Smooth muscle cell (in vitro differentiated cells): ENCODE measurements at regions not wholly inside any gene's neighbourhood (a gene's known extent, or its start where the extent isn't known, plus 50 kb on each side); places are given as distances from the start of the nearest gene placed in this dataset.

Source experiments
- DNase-seq: peaks from one replicate; lab custom pipeline; 2025; ENCODE audit not compliant: unreplicated experiment; lab: John Stamatoyannopoulos, UW
- H2AFZ ChIP-seq: fragments of 200-600 bp; sonication (generic); 2 replicates; pipeline ENCODE4 v1.6.0; 2016; ENCODE audit warnings: antibody characterized with exemption, low read depth, mild to moderate bottlenecking
- H3F3A ChIP-seq: fragments of 200-600 bp; sonication (generic); 2 replicates; pipeline ENCODE4 v1.6.0; 2017; ENCODE audit warnings: antibody characterized with exemption, low read depth
- H3K27ac ChIP-seq: fragments of 200-600 bp; sonication (generic); 2 replicates; pipeline ENCODE4 v1.5.1; 2016; ENCODE audit warnings: low read depth, mild to moderate bottlenecking
- H3K27me3 ChIP-seq: fragments of 200-600 bp; sonication (generic); 2 replicates; pipeline ENCODE4 v1.6.1; 2016; ENCODE audit warnings: low read depth, mild to moderate bottlenecking
- H3K36me3 ChIP-seq: fragments of 200-600 bp; sonication (generic); 2 replicates; pipeline ENCODE4 v1.5.1; 2016; ENCODE audit warnings: low read depth
- H3K4me1 ChIP-seq: fragments of 200-600 bp; sonication (generic); 2 replicates; pipeline ENCODE4 v1.5.1; 2016; ENCODE audit warnings: low read depth
- H3K4me2 ChIP-seq: fragments of 200-600 bp; sonication (generic); 2 replicates; pipeline ENCODE4 v1.6.0; 2016; ENCODE audit warnings: mild to moderate bottlenecking
- H3K4me3 ChIP-seq: fragments of 200-600 bp; sonication (generic); 2 replicates; pipeline ENCODE4 v1.5.1; 2016; ENCODE audit warnings: mild to moderate bottlenecking
- H3K79me2 ChIP-seq: fragments of 200-600 bp; sonication (generic); 2 replicates; pipeline ENCODE4 v1.6.0; 2016; ENCODE audit warnings: low read depth, mild to moderate bottlenecking
- H3K9ac ChIP-seq: fragments of 200-600 bp; sonication (generic); 2 replicates; pipeline ENCODE4 v1.6.0; 2016; ENCODE audit warnings: low read depth
- H3K9me3 ChIP-seq: fragments of 200-600 bp; sonication (generic); replicated peaks from 2 replicates; pipeline ENCODE4 v1.5.1; 2016; ENCODE audit warnings: low read depth
- H4K20me1 ChIP-seq: fragments of 200-600 bp; sonication (generic); 2 replicates; pipeline ENCODE4 v1.6.0; 2016; ENCODE audit warnings: low read depth
- WGBS: methylation state at CpG from one replicate; pipeline ENCODE4 v1.1.7; 2016; ENCODE audit warnings: low lambda C conversion rate; 5-methylcytosine and 5-hydroxymethylcytosine counted together
- TF ChIP-seq, protein P1 (sequence below): fragments of 200-600 bp; sonication (generic); IDR thresholded peaks from 2 replicates; pipeline ENCODE4 v1.5.1; 2017; ENCODE audit warnings: borderline replicate concordance, mild to moderate bottlenecking, antibody characterized with exemption; ENCODE audit not compliant: insufficient read depth, poor library complexity, severe bottlenecking

DNA sequence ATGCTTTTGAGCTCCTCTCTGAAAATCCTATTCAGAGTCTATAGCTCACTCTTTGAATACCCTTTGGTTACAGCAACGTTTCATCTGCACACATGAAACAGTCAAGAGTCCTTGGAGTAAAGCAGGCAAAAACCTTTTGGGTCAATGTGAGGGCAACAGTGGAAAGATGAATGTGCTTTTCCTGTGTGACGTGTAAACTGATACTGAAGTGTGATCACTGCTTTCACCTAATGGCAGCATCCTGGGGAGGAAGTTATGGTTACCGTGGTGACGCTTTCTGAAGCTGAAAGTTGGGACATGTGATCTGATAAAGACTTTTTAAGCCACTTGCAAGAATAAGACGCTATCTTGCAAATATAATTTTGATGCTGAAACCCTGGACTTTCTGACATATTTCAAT is 160.0 kb downstream of the SEC16B start:
- H3K9ac ChIP-seq, result no peak overlapping the region
- H3K27me3 ChIP-seq, result no peaks in the 10 kb centered on the region
- H3K4me1 ChIP-seq, result no peaks in the 10 kb centered on the region
- H3F3A ChIP-seq, result no peaks in the 10 kb centered on the region
- 89% methylated on average over 5 of the region's 5 CpGs for WGBS
- H3K4me2 ChIP-seq, result no peak overlapping the region
- H3K79me2 ChIP-seq, result no peaks in the 10 kb centered on the region
- H3K27ac ChIP-seq, result no peak overlapping the region
- DNase-seq, result no peak
- no peak overlapping the region for H3K4me3 ChIP-seq
- H2AFZ ChIP-seq, result no peak overlapping the region
- H3K9me3 ChIP-seq, result no peaks in the 10 kb centered on the region
- H4K20me1 ChIP-seq, result no peaks in the 10 kb centered on the region
- TF ChIP-seq, protein P1, sequence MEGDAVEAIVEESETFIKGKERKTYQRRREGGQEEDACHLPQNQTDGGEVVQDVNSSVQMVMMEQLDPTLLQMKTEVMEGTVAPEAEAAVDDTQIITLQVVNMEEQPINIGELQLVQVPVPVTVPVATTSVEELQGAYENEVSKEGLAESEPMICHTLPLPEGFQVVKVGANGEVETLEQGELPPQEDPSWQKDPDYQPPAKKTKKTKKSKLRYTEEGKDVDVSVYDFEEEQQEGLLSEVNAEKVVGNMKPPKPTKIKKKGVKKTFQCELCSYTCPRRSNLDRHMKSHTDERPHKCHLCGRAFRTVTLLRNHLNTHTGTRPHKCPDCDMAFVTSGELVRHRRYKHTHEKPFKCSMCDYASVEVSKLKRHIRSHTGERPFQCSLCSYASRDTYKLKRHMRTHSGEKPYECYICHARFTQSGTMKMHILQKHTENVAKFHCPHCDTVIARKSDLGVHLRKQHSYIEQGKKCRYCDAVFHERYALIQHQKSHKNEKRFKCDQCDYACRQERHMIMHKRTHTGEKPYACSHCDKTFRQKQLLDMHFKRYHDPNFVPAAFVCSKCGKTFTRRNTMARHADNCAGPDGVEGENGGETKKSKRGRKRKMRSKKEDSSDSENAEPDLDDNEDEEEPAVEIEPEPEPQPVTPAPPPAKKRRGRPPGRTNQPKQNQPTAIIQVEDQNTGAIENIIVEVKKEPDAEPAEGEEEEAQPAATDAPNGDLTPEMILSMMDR, result no peak
- H3K36me3 ChIP-seq, result no peaks in the 10 kb centered on the region

DNA sequence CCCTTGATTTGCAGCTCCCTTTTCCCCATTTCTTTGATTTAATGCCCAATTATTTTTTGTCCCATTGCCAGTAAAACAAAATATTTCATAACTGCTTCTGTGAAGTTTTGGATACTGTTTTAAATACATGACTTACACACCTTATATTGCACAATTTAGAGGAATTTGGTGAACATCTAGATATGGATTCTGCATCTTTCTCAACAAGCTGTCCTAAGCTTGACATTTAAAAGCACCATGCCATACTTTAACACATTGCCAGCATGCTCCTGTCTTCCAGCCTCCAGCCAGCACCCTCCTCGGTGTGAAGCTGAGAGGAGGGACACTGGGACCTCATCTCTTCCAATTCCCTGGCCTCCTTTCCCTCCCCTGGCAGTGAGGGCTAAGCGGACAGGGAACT is 167.6 kb downstream of the SEC16B start:
- Histone ChIP-seq H3K9ac (no peak overlapping the region), H3F3A (no peaks in the 10 kb centered on the region), H3K79me2 (no peaks in the 10 kb centered on the region), H3K4me2 (no peak overlapping the region), H4K20me1 (no peaks in the 10 kb centered on the region), H3K27ac (no peak overlapping the region), H3K4me3 (no peak overlapping the region), H3K27me3 (peaks cover 13% of the 10 kb centered on the region), H2AFZ (no peak overlapping the region), H3K4me1 (peaks cover 3% of the 10 kb centered on the region), H3K36me3 (no peaks in the 10 kb centered on the region), H3K9me3 (no peaks in the 10 kb centered on the region)
- WGBS, result 71% methylated on average over 2 of the region's 2 CpGs
- TF ChIP-seq, protein P1, result no peak
- no peak for DNase-seq

DNA sequence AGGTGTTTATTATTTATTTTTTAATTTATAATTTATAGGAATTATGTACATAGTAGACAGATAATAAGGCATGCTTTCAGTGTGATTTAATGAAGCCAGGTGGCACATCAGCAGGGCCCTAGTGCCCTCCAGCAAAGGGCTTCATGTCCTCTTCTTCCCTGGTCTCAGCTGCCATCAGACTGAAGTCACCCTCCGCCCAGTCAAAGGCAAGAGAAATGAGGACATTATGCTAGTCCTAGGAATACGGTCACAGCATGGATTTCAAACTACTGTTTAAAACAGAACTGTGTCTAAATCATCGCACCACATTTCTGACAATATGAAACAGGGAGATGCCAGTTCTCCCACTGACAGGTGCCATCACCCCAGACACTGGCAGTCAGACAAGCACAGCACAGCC is 168.1 kb downstream of the SEC16B start:
- Histone ChIP-seq H3K36me3 (no peaks in the 10 kb centered on the region), H3K9ac (no peak overlapping the region), H3K27me3 (peaks cover 13% of the 10 kb centered on the region), H3K4me1 (peaks cover 3% of the 10 kb centered on the region), H2AFZ (no peak overlapping the region), H3K9me3 (no peaks in the 10 kb centered on the region), H3K4me2 (no peak overlapping the region), H3F3A (no peaks in the 10 kb centered on the region), H3K79me2 (no peaks in the 10 kb centered on the region), H3K27ac (no peak overlapping the region), H4K20me1 (no peaks in the 10 kb centered on the region), H3K4me3 (no peak overlapping the region)
- WGBS, result 90% methylated on average over 3 of the region's 3 CpGs
- TF ChIP-seq, protein P1, result no peak
- no peak for DNase-seq

DNA sequence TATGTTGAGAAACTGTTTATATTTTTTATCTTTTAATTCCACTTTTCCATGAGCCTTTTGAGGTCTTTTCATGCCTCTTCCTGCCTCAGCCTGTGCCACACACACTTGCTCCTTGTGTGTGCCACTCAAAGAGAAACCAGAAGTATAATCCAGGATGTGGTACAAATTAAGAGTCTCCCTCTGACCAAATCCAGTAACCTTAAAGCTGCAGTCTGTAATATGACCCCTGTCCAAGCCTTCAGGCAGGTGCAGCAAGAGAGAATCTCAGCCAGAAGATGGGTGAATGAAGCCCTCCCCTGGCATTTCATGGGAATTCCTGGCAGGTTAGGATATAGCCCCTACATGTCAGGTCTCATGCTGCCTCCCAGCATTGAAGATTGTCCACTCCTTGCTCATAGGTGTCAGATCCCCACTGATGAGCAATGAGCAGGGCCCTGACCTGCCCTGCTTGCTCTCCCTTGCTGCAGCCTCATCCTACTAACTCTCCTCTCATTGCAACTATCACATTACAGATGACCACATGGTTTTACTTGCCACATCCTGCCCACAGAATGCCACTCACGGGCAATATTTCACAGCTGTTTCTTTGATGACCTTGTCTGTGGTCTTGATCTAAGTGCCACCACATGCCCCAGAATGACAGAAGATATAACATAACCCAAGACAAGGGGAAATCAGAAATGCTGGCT is 169.3 kb downstream of the SEC16B start:
- peaks cover 3% of the 10 kb centered on the region for H3K4me1 ChIP-seq
- no peak for DNase-seq

More for the DNA sequence above, 169.3 kb downstream of the SEC16B start:
- Histone ChIP-seq H3K36me3 (no peaks in the 10 kb centered on the region), H3K9me3 (no peaks in the 10 kb centered on the region), H3K4me2 (no peak overlapping the region), H3K79me2 (no peaks in the 10 kb centered on the region), H3K9ac (no peak overlapping the region), H3K27ac (no peak overlapping the region), H3K27me3 (peaks cover 13% of the 10 kb centered on the region), H3K4me3 (no peak overlapping the region), H2AFZ (no peak overlapping the region), H4K20me1 (no peaks in the 10 kb centered on the region), H3F3A (no peaks in the 10 kb centered on the region)
- TF ChIP-seq, protein P1, result no peak
- WGBS, result 50% methylated on average over 1 of the region's 1 CpG
